GM10248 (cell line): ENCODE measurements at regions not wholly inside any gene's neighbourhood (a gene's known extent, or its start where the extent isn't known, plus 50 kb on each side); places are given as distances from the start of the nearest gene placed in this dataset.

Source experiments
- CTCF ChIA-PET: fragments of 300-600 bp; sonication (Branson Sonifier 250); formaldehyde crosslinking; extraction: SDS; loops from one replicate; lab custom pipeline; 2021; ENCODE audit warnings: antibody characterized with exemption; lab: Yijun Ruan, JAX
- POLR2A ChIA-PET: fragments of 350-650 bp; sonication (Branson Sonifier 250); formaldehyde crosslinking; extraction: SDS; loops from one replicate; lab custom pipeline; 2020; ENCODE audit warnings: antibody characterized with exemption; lab: Yijun Ruan, JAX
- DNase-seq: peaks from one replicate; pipeline ENCODE4 v3.0.0; 2012; ENCODE audit errors: extremely low spot score
- TF ChIP-seq, protein P1 (sequence below): IDR thresholded peaks from 2 replicates; pipeline ENCODE4 v1.5.1; 2012; ENCODE audit warnings: mild to moderate bottlenecking, low read depth; ENCODE audit errors: extremely low read depth, missing control alignments, control extremely low read depth

GRCh38 chr16:11459722-11460121 lies 114.5 kb downstream of the RMI2 start:
- POLR2A ChIA-PET: no interaction called here
- TF ChIP-seq, protein P1, sequence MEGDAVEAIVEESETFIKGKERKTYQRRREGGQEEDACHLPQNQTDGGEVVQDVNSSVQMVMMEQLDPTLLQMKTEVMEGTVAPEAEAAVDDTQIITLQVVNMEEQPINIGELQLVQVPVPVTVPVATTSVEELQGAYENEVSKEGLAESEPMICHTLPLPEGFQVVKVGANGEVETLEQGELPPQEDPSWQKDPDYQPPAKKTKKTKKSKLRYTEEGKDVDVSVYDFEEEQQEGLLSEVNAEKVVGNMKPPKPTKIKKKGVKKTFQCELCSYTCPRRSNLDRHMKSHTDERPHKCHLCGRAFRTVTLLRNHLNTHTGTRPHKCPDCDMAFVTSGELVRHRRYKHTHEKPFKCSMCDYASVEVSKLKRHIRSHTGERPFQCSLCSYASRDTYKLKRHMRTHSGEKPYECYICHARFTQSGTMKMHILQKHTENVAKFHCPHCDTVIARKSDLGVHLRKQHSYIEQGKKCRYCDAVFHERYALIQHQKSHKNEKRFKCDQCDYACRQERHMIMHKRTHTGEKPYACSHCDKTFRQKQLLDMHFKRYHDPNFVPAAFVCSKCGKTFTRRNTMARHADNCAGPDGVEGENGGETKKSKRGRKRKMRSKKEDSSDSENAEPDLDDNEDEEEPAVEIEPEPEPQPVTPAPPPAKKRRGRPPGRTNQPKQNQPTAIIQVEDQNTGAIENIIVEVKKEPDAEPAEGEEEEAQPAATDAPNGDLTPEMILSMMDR: no peak
- CTCF ChIA-PET: interaction anchor here (1.5 kb wide), 1 partner anchor 12 kb away, joined by 4 read pairs; no protein-coding TSS in a partner anchor
- DNase-seq: no peak

DNA sequence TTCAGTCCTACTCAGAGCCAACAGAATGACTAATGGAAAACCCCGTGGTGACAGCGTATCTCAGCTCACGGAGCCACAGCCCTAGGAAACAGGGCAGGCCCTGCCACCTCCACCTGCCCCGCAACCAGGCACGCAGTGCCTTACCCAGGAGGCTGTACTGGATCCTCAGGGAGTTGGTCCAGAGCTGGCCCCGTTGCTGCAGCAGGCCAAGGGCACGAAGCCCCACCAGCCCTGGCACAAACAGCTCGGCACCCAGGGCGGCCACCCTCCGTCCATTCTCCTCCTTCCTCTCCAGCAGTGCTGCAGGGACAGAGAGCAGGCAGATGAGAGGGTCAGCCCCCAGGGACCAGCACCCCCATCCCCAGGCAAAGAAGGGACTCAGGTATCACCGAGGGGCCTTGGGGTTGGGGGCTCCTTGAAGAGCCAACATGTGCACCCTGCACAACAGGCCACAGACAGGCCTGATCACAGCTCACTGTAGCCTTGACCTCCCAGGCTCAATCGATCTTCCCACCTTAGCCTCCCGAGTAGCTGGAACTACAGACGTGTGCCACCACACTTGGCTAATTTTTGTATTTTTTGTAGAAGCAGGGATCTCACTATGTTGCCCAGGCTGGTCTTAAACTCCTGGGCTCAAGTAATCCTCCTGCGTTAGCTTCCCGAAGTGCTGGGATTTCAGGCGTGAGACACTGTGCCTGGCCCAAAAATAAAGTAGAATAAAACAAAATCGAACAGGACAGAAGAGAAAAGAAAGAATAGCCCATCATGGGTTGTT lies 115.7 kb downstream of the RMI2 start:
- POLR2A ChIA-PET: no interaction called here
- CTCF ChIA-PET: interaction anchor here (1.1 to 1.5 kb wide), 4 partner anchors 13 to 70 kb away, joined by 3 to 4 read pairs (median 4); no protein-coding TSS in a partner anchor
- DNase-seq: no peak
- TF ChIP-seq, protein P1: no peak

GRCh38 chr16:11461595-11461990 lies 116.3 kb downstream of the RMI2 start:
- POLR2A ChIA-PET: no interaction called here
- DNase-seq: no peak
- CTCF ChIA-PET: interaction anchor here (1.1 to 1.4 kb wide), 3 partner anchors 19 to 70 kb away, joined by 3 to 4 read pairs (median 3); no protein-coding TSS in a partner anchor
- TF ChIP-seq, protein P1: no peak

- TF ChIP-seq, protein P1: no peak
- POLR2A ChIA-PET: no interaction called here
- CTCF ChIA-PET: interaction anchor here (1.1 to 1.4 kb wide), 3 partner anchors 18 to 69 kb away, joined by 3 to 4 read pairs (median 3); no protein-coding TSS in a partner anchor
- DNase-seq: no peak
These were observed 116.8 kb downstream of the RMI2 start for GRCh38 chr16:11462036-11462435.

DNA sequence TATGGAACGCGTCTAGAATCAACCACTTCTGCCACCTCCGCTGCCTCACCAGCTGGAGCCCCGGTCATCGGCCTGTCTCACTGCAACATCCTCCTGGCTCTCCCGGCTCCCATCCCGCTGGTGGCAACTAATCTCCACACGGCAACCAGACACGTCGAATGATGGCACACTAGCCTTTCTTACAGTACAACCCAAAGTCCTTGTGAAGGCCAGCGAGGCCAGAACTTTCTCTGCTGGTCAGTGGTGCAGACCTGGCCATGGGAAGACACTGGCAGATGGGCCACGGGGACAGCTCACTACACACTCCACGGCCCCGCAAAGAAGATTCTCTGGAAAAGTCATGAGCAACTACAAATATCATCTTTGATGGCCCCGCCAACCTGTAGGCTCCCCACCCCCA lies 117.6 kb downstream of the RMI2 start:
- ChIA-PET CTCF (no interaction called here), POLR2A (no interaction called here)
- DNase-seq: no peak
- TF ChIP-seq, protein P1: no peak

GRCh38 chr16:11464241-11464640 lies 119.0 kb downstream of the RMI2 start:
- CTCF ChIA-PET: interaction anchor here (1.4 kb wide), 1 partner anchor 59 kb away, joined by 3 read pairs; no protein-coding TSS in a partner anchor
- DNase-seq: no peak
- POLR2A ChIA-PET: no interaction called here
- TF ChIP-seq, protein P1: no peak
